ENCODE measurements at regions not wholly inside any gene's neighbourhood (a gene's known extent, or its start where the extent isn't known, plus 50 kb on each side); places are given as distances from the start of the nearest gene placed in this dataset.

GRCh38 chr2:183729380-183729779 lies 605.1 kb downstream of the NUP35 start:
- no peak for DNase-seq
- Histone ChIP-seq H3K4me3 (no peak overlapping the region), H3K27ac (no peak overlapping the region), H3K9ac (no peak overlapping the region), H3K27me3 (replicated peaks; ENCODE audit: insufficient read depth) (no peaks in the 10 kb centered on the region), H3K36me3 (ENCODE audit: low read depth) (no peaks in the 10 kb centered on the region), H4K20me1 (ENCODE audit: insufficient read depth) (no peaks in the 10 kb centered on the region), H3K4me2 (ENCODE audit: unreplicated experiment) (no peak overlapping the region), H3K79me2 (ENCODE audit: insufficient read depth) (no peaks in the 10 kb centered on the region), H3K4me1 (ENCODE audit: insufficient read depth) (no peaks in the 10 kb centered on the region), H3K9me3 (ENCODE audit: low read depth) (no peaks in the 10 kb centered on the region), H3K9me2 (ENCODE audit: insufficient read depth) (no peaks in the 10 kb centered on the region), H2AFZ (no peak overlapping the region), H3F3A (ENCODE audit: insufficient read depth) (no peaks in the 10 kb centered on the region)
- TF ChIP-seq EZH2phosphoT487 (IDR thresholded peaks at IDR 0.05; ENCODE audit: insufficient read depth, low read depth) (no peak), EZH2 (IDR thresholded peaks at IDR 0.05; ENCODE audit: insufficient read depth, poor library complexity, severe bottlenecking) (no peak)
- WGBS, 2 experiments (ENCODE audit: low coverage in 1 of 2, low lambda C conversion rate in 2 of 2, missing lambda C conversion rate in 2 of 2) = 3% methylated on average over 2 of the region's 2 CpGs
- in situ Hi-C loops (cut with MboI) = no loop called here

- Histone ChIP-seq H3K36me3 (ENCODE audit: low read depth) (no peaks in the 10 kb centered on the region), H3K9me3 (ENCODE audit: low read depth) (no peaks in the 10 kb centered on the region), H3K9ac (no peak overlapping the region), H3F3A (ENCODE audit: insufficient read depth) (no peaks in the 10 kb centered on the region), H3K27ac (no peak overlapping the region), H3K4me3 (no peak overlapping the region), H3K79me2 (ENCODE audit: insufficient read depth) (no peaks in the 10 kb centered on the region), H4K20me1 (ENCODE audit: insufficient read depth) (no peaks in the 10 kb centered on the region), H3K4me1 (ENCODE audit: insufficient read depth) (no peaks in the 10 kb centered on the region), H3K4me2 (ENCODE audit: unreplicated experiment) (no peak overlapping the region), H3K9me2 (ENCODE audit: insufficient read depth) (no peaks in the 10 kb centered on the region), H2AFZ (no peak overlapping the region), H3K27me3 (replicated peaks; ENCODE audit: insufficient read depth) (no peaks in the 10 kb centered on the region)
- TF ChIP-seq EZH2phosphoT487 (IDR thresholded peaks at IDR 0.05; ENCODE audit: insufficient read depth, low read depth) (no peak), EZH2 (IDR thresholded peaks at IDR 0.05; ENCODE audit: insufficient read depth, poor library complexity, severe bottlenecking) (no peak)
- DNase-seq = no peak
- in situ Hi-C loops (cut with MboI) = no loop called here
- WGBS, 2 experiments (ENCODE audit: low coverage in 1 of 2, low lambda C conversion rate in 2 of 2, missing lambda C conversion rate in 2 of 2) = 26 to 37% methylated on average over 2 of the region's 2 CpGs
Observed at GRCh38 chr2:183740241-183740640, 616.0 kb downstream of the NUP35 start.

- H4K20me1 ChIP-seq (ENCODE audit: insufficient read depth) = no peaks in the 10 kb centered on the region
- no peaks in the 10 kb centered on the region for H3K4me1 ChIP-seq (ENCODE audit: insufficient read depth)
- H3K9me2 ChIP-seq (ENCODE audit: insufficient read depth) = no peaks in the 10 kb centered on the region
- in situ Hi-C loops (cut with MboI) = no loop called here
- H3K27ac ChIP-seq = no peak overlapping the region
- H3K9ac ChIP-seq = no peak overlapping the region
- H3K4me2 ChIP-seq (ENCODE audit: unreplicated experiment) = no peak overlapping the region
- no peaks in the 10 kb centered on the region for H3K27me3 ChIP-seq (replicated peaks; ENCODE audit: insufficient read depth)
- no peak for DNase-seq
- H2AFZ ChIP-seq = no peak overlapping the region
- no peaks in the 10 kb centered on the region for H3F3A ChIP-seq (ENCODE audit: insufficient read depth)
- H3K4me3 ChIP-seq = no peak overlapping the region
- WGBS, 2 experiments (ENCODE audit: low coverage in 1 of 2, low lambda C conversion rate in 2 of 2, missing lambda C conversion rate in 2 of 2) = 16 to 19% methylated on average over 3 of the region's 3 CpGs
- no peak for TF ChIP-seq EZH2phosphoT487 (IDR thresholded peaks at IDR 0.05; ENCODE audit: insufficient read depth, low read depth)
- no peak for TF ChIP-seq EZH2 (IDR thresholded peaks at IDR 0.05; ENCODE audit: insufficient read depth, poor library complexity, severe bottlenecking)
- no peaks in the 10 kb centered on the region for H3K79me2 ChIP-seq (ENCODE audit: insufficient read depth)
- H3K9me3 ChIP-seq (ENCODE audit: low read depth) = no peaks in the 10 kb centered on the region
- H3K36me3 ChIP-seq (ENCODE audit: low read depth) = no peaks in the 10 kb centered on the region
Observed at GRCh38 chr2:183752571-183752970, 628.3 kb downstream of the NUP35 start.

- in situ Hi-C loops (cut with MboI) = no loop called here
- H3K9ac ChIP-seq = no peak overlapping the region
Observed at GRCh38 chr2:183759033-183759432, 634.8 kb downstream of the NUP35 start.

GRCh38 chr2:183773775-183774174 lies 649.5 kb downstream of the NUP35 start:
- H3K9ac ChIP-seq = no peak overlapping the region
- H3K4me3 ChIP-seq = no peak overlapping the region
- H3K4me1 ChIP-seq (ENCODE audit: insufficient read depth) = no peaks in the 10 kb centered on the region
- WGBS, 2 experiments (ENCODE audit: low coverage in 1 of 2, low lambda C conversion rate in 2 of 2, missing lambda C conversion rate in 2 of 2) = 9 to 11% methylated on average over 3 of the region's 3 CpGs
- no peaks in the 10 kb centered on the region for H4K20me1 ChIP-seq (ENCODE audit: insufficient read depth)
- TF ChIP-seq EZH2 (IDR thresholded peaks at IDR 0.05; ENCODE audit: insufficient read depth, poor library complexity, severe bottlenecking) (no peak), EZH2phosphoT487 (IDR thresholded peaks at IDR 0.05; ENCODE audit: insufficient read depth, low read depth) (no peak)
- no peak overlapping the region for H3K27ac ChIP-seq
- no peaks in the 10 kb centered on the region for H3F3A ChIP-seq (ENCODE audit: insufficient read depth)
- no peaks in the 10 kb centered on the region for H3K9me2 ChIP-seq (ENCODE audit: insufficient read depth)
- H3K9me3 ChIP-seq (ENCODE audit: low read depth) = no peaks in the 10 kb centered on the region
- no peak overlapping the region for H2AFZ ChIP-seq
- H3K36me3 ChIP-seq (ENCODE audit: low read depth) = no peaks in the 10 kb centered on the region
- in situ Hi-C loops (cut with MboI) = no loop called here
- H3K27me3 ChIP-seq (replicated peaks; ENCODE audit: insufficient read depth) = no peaks in the 10 kb centered on the region
- no peak for DNase-seq
- H3K79me2 ChIP-seq (ENCODE audit: insufficient read depth) = no peaks in the 10 kb centered on the region
- H3K4me2 ChIP-seq (ENCODE audit: unreplicated experiment) = no peak overlapping the region

More at GRCh38 chr2:183759033-183759432, 634.8 kb downstream of the NUP35 start:
- no peak for DNase-seq
- no peaks in the 10 kb centered on the region for H3K27me3 ChIP-seq (replicated peaks; ENCODE audit: insufficient read depth)
- H3K36me3 ChIP-seq (ENCODE audit: low read depth) = no peaks in the 10 kb centered on the region
- TF ChIP-seq EZH2phosphoT487 (IDR thresholded peaks at IDR 0.05; ENCODE audit: insufficient read depth, low read depth) = no peak
- no peak for TF ChIP-seq EZH2 (IDR thresholded peaks at IDR 0.05; ENCODE audit: insufficient read depth, poor library complexity, severe bottlenecking)
- no peaks in the 10 kb centered on the region for H3K79me2 ChIP-seq (ENCODE audit: insufficient read depth)
- no peak overlapping the region for H3K4me3 ChIP-seq
- no peaks in the 10 kb centered on the region for H4K20me1 ChIP-seq (ENCODE audit: insufficient read depth)
- WGBS, 2 experiments (ENCODE audit: low coverage in 1 of 2, low lambda C conversion rate in 2 of 2, missing lambda C conversion rate in 2 of 2) = 10 to 13% methylated on average over 1 of the region's 1 CpG
- no peaks in the 10 kb centered on the region for H3F3A ChIP-seq (ENCODE audit: insufficient read depth)
- no peaks in the 10 kb centered on the region for H3K9me3 ChIP-seq (ENCODE audit: low read depth)
- no peak overlapping the region for H3K27ac ChIP-seq
- H2AFZ ChIP-seq = no peak overlapping the region
- H3K9me2 ChIP-seq (ENCODE audit: insufficient read depth) = no peaks in the 10 kb centered on the region
- H3K4me2 ChIP-seq (ENCODE audit: unreplicated experiment) = no peak overlapping the region
- no peaks in the 10 kb centered on the region for H3K4me1 ChIP-seq (ENCODE audit: insufficient read depth)

All from GM23248 (cell line).